Liver (tissue), 8 donors: ENCODE measurements at regions not wholly inside any gene's neighbourhood (a gene's known extent, or its start where the extent isn't known, plus 50 kb on each side); places are given as distances from the start of the nearest gene placed in this dataset.

Source experiments
- DNase-seq: peaks from one replicate; pipeline ENCODE4 v3.0.0-alpha.2; 2017; ENCODE audit warnings: low spot score
- H3K27ac ChIP-seq, 2 donors: one replicate each; pipeline ENCODE4 v1.7.0; 2013; ENCODE audit warnings: inconsistent platforms in 2 of 2, low read length in 2 of 2, control low read depth in 1 of 2, low read depth in 1 of 2, mild to moderate bottlenecking in 1 of 2
- H3K27me3 ChIP-seq, 4 donors: one replicate each; pipeline versions ENCODE4 v1.6.1 to v1.7.0; 2013; ENCODE audit warnings: low read length in 3 of 4, inconsistent platforms in 1 of 4, mild to moderate bottlenecking in 1 of 4, moderate library complexity in 1 of 4; ENCODE audit not compliant: control insufficient read depth in 4 of 4, insufficient read depth in 4 of 4
- H3K36me3 ChIP-seq, 4 donors: one replicate each; pipeline versions ENCODE4 v1.6.1 to v1.7.0; 2013; ENCODE audit warnings: low read length in 3 of 4, mild to moderate bottlenecking in 3 of 4, low read depth in 1 of 4, moderate library complexity in 1 of 4; ENCODE audit not compliant: control insufficient read depth in 4 of 4, insufficient read depth in 3 of 4
- H3K4me1 ChIP-seq, 4 donors: one replicate each; pipeline versions ENCODE4 v1.6.1 to v1.7.0; 2013; ENCODE audit warnings: low read length in 3 of 4, mild to moderate bottlenecking in 3 of 4, moderate library complexity in 1 of 4; ENCODE audit not compliant: control insufficient read depth in 4 of 4, insufficient read depth in 4 of 4
- H3K4me3 ChIP-seq, 3 donors: one replicate each; pipeline versions ENCODE4 v1.6.1 to v1.7.0; 2013; ENCODE audit warnings: low read length in 3 of 3, control low read depth in 1 of 3, low read depth in 1 of 3, mild to moderate bottlenecking in 1 of 3
- H3K9ac ChIP-seq, 2 donors: one replicate each; pipeline ENCODE4 v1.7.0; 2013; ENCODE audit warnings: low read length in 2 of 2, mild to moderate bottlenecking in 2 of 2, moderate library complexity in 2 of 2, control low read depth in 1 of 2, low read depth in 1 of 2
- H3K9me3 ChIP-seq, 4 donors: one replicate each; pipeline versions ENCODE4 v1.6.1 to v1.7.0; 2013; ENCODE audit warnings: low read length in 3 of 4; ENCODE audit not compliant: control insufficient read depth in 4 of 4
- CTCF ChIP-seq: fragments of 150-350 bp; IDR thresholded peaks from 2 replicates; pipeline ENCODE4 v1.5.1; 2017; ENCODE audit warnings: improper control_type of control experiment, low read depth, low read length; ENCODE audit not compliant: missing input control
- EGR1 ChIP-seq, 2 donors: IDR thresholded peaks; 2 replicates each; pipeline ENCODE4 v1.6.1; 2016 to 2018; ENCODE audit warnings: antibody characterized with exemption in 2 of 2, low read depth in 2 of 2
- FOXA1 ChIP-seq: IDR thresholded peaks from 2 replicates; pipeline ENCODE4 v1.6.1; 2016; ENCODE audit warnings: antibody characterized with exemption
- FOXA2 ChIP-seq: IDR thresholded peaks from 2 replicates; pipeline ENCODE4 v1.6.1; 2016; ENCODE audit warnings: antibody characterized with exemption
- GABPA ChIP-seq, 2 donors: IDR thresholded peaks in 1 of 2; conservative IDR thresholded peaks in 1 of 2; 2 replicates each; pipeline ENCODE4 v1.6.1; 2016; ENCODE audit warnings: antibody characterized with exemption in 2 of 2, mild to moderate bottlenecking in 1 of 2, moderate library complexity in 1 of 2
- HNF4A ChIP-seq, 2 donors: conservative IDR thresholded peaks; 2 replicates each; pipeline ENCODE4 v1.6.1; 2016; ENCODE audit warnings: antibody characterized with exemption in 2 of 2, mild to moderate bottlenecking in 2 of 2
- HNF4G ChIP-seq: IDR thresholded peaks from 2 replicates; pipeline ENCODE4 v1.6.1; 2016; ENCODE audit warnings: antibody characterized with exemption
- JUND ChIP-seq, 2 donors: IDR thresholded peaks; 2 replicates each; pipeline ENCODE4 v1.6.1; 2016; ENCODE audit warnings: antibody characterized with exemption in 2 of 2
- MAX ChIP-seq: IDR thresholded peaks from 2 replicates; pipeline ENCODE4 v1.6.1; 2016; ENCODE audit warnings: antibody characterized with exemption
- NR2F2 ChIP-seq: IDR thresholded peaks from 2 replicates; pipeline ENCODE4 v1.6.1; 2016; ENCODE audit warnings: antibody characterized with exemption
- RAD21 ChIP-seq, 2 donors: IDR thresholded peaks; 2 replicates each; pipeline ENCODE4 v1.6.1; 2016; ENCODE audit warnings: antibody characterized with exemption in 2 of 2, mild to moderate bottlenecking in 2 of 2
- REST ChIP-seq: IDR thresholded peaks from 2 replicates; pipeline ENCODE4 v1.6.1; 2016; ENCODE audit warnings: antibody characterized with exemption, mild to moderate bottlenecking
- RXRA ChIP-seq, 2 donors: IDR thresholded peaks; 2 replicates each; pipeline ENCODE4 v1.6.1; 2017 to 2018; ENCODE audit warnings: antibody characterized with exemption in 2 of 2, mild to moderate bottlenecking in 1 of 2
- SP1 ChIP-seq: IDR thresholded peaks from 2 replicates; pipeline ENCODE4 v1.6.1; 2018; ENCODE audit warnings: antibody characterized with exemption, mild to moderate bottlenecking
- TAF1 ChIP-seq: conservative IDR thresholded peaks from 2 replicates; pipeline ENCODE4 v1.6.1; 2016; ENCODE audit warnings: antibody characterized with exemption, mild to moderate bottlenecking
- YY1 ChIP-seq: IDR thresholded peaks from 2 replicates; pipeline ENCODE4 v1.6.1; 2016; ENCODE audit warnings: antibody characterized with exemption, mild to moderate bottlenecking
- WGBS: extraction: QIAGEN DNeasy Blood & Tissue Kit; methylation state at CpG from one replicate; pipeline ENCODE4 v1.1.7; 2013; 5-methylcytosine and 5-hydroxymethylcytosine counted together
- donor health status: healthy.
- donor health status: healthy.
- donor health status: healthy.
- donor health status: healthy.
- donor health status: healthy.

- Histone ChIP-seq H3K27ac (no peak overlapping the region), H3K27me3 (peaks cover 0 to 4% (median 0%) of the 10 kb centered on the region in 4 donors), H3K4me3 (no peak overlapping the region), H3K9ac (no peak overlapping the region), H3K4me1 (no peaks in the 10 kb centered on the region), H3K9me3 (no peaks in the 10 kb centered on the region), H3K36me3 (no peaks in the 10 kb centered on the region)
- 83% methylated on average over 2 of the region's 2 CpGs for WGBS
- TF ChIP-seq FOXA1 (no peak), GABPA (IDR thresholded peaks at IDR 0.05 in 1 of 2, conservative IDR thresholded peaks at IDR 0.05 in 1 of 2) (no peak), TAF1 (no peak), CTCF (no peak)
- DNase-seq, result no peak
These were observed 165.8 kb downstream of the KLF6 start for GRCh38 chr10:3619241-3619640.

- Histone ChIP-seq H3K36me3 (no peaks in the 10 kb centered on the region), H3K9me3 (no peaks in the 10 kb centered on the region), H3K4me1 (no peaks in the 10 kb centered on the region), H3K27ac (no peak overlapping the region), H3K4me3 (no peak overlapping the region), H3K9ac (no peak overlapping the region), H3K27me3 (peaks cover 0 to 3% (median 0%) of the 10 kb centered on the region in 4 donors)
- TF ChIP-seq REST (no peak), RAD21 (IDR thresholded peaks at IDR 0.05) (no peak)
- no peak for DNase-seq
These were observed 168.1 kb downstream of the KLF6 start for GRCh38 chr10:3616880-3617279.

- Histone ChIP-seq H3K9ac (no peak overlapping the region), H3K4me3 (no peak overlapping the region), H3K27me3 (no peaks in the 10 kb centered on the region), H3K4me1 (no peaks in the 10 kb centered on the region), H3K36me3 (no peaks in the 10 kb centered on the region), H3K27ac (no peak overlapping the region), H3K9me3 (peaks cover 0 to 8% (median 0%) of the 10 kb centered on the region in 4 donors)
- TF ChIP-seq EGR1 (IDR thresholded peaks at IDR 0.05; ENCODE audit: low read depth in 2 of 2) (no peak), NR2F2 (no peak), RXRA (IDR thresholded peaks at IDR 0.05) (no peak), YY1 (no peak), JUND (IDR thresholded peaks at IDR 0.05) (no peak), MAX (no peak), GABPA (IDR thresholded peaks at IDR 0.05 in 1 of 2, conservative IDR thresholded peaks at IDR 0.05 in 1 of 2) (no peak), HNF4A (conservative IDR thresholded peaks at IDR 0.05) (no peak), RAD21 (IDR thresholded peaks at IDR 0.05) (no peak), SP1 (no peak), HNF4G (no peak), FOXA2 (no peak)
- DNase-seq, result no peak
- 79% methylated on average over 1 of the region's 1 CpG for WGBS
These were observed 171.7 kb downstream of the KLF6 start for GRCh38 chr10:3613318-3613717.
